GM10266 (cell line): ENCODE measurements at regions not wholly inside any gene's neighbourhood (a gene's known extent, or its start where the extent isn't known, plus 50 kb on each side); places are given as distances from the start of the nearest gene placed in this dataset.

Experiments used
- DNase-seq: peaks from one replicate; pipeline ENCODE4 v3.0.0; 2012; ENCODE audit errors: extremely low spot score
- CTCF ChIP-seq: IDR thresholded peaks from 2 replicates; pipeline ENCODE4 v1.5.1; 2012; ENCODE audit warnings: mild to moderate bottlenecking, low read depth; ENCODE audit not compliant: control insufficient read depth, insufficient read depth; ENCODE audit errors: missing control alignments

DNA sequence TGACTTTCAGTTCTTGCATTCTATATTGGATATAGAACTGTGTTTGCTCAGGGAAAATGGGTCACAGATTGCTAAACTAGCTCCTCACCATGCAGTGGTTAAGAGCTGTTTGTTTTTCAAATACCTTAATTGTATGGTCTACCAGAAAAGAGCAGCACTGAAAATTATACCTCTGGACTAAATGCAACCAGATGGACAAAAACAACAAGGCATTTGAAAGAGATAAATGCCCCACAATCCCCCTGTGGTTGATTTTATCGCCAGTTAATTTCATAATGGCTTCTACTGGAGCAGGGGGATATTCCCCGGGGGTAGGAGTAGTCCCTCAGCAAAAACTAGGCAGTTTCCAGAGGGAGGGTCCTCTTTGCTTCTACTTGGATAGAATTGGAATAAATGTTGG lies 267.9 kb upstream of the TNP1 start:
- no peak for TF ChIP-seq CTCF

GRCh38 chr2:217125014-217125413 lies 265.1 kb upstream of the TNP1 start:
- TF ChIP-seq CTCF = no peak
- no peak for DNase-seq

More for the DNA sequence above, 267.9 kb upstream of the TNP1 start:
- no peak for DNase-seq

DNA sequence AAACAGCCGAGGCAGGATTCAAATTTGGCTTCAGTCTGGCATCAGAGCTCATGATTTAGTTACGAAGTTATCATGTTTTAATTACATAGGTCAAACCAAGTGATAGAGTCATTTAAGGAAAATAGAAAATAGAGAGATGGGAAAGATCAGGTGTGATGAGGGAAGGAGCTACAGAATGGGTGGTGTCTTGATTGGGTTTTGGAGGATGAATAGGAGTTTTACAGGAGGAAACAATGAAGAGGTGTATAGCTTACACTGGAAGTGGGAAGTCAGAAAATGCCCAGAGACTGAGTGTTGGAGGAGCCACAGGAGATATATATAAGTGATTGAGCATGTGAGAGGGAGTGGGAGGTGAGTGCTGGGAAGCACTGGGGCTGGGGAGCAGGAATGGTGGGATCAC lies 264.2 kb upstream of the TNP1 start:
- no peak for TF ChIP-seq CTCF
- no peak for DNase-seq

DNA sequence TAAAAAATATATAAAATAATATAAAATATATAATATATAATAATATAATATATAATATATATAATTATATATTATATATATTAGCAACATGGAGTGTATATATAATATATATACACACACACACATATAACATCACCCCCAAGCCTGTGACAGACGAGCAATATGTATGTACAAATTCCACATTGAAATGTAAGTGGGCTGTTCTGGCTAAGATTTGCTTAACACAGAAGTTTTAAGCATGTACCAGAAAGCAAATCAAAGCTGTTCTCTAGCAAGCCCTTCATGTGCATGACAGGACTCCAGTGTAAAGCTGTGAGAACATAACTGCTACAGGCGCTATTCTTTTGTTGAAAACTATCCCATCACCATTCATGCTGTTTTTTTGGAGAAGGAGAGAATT lies 261.7 kb upstream of the TNP1 start:
- TF ChIP-seq CTCF = no peak
- DNase-seq = no peak

DNA sequence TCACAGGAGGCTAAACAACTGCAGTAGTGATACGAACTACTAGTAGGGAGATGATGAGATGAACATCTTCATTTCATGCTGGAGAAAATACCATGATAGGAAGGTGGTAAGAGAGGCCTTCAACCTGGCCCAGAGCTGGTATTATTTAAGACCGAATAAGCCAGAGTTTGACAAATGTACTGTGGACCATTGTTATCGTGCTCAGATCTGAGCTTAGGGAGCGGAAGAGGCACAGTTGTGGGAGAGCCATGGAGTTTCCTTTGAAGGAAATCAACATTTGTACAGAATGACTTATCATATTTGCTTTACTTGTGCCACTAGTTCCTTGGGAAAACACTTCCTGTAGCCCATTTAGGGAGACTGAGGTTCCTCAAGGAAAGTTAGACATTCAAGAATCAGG lies 260.6 kb upstream of the TNP1 start:
- no peak for DNase-seq
- TF ChIP-seq CTCF = no peak

DNA sequence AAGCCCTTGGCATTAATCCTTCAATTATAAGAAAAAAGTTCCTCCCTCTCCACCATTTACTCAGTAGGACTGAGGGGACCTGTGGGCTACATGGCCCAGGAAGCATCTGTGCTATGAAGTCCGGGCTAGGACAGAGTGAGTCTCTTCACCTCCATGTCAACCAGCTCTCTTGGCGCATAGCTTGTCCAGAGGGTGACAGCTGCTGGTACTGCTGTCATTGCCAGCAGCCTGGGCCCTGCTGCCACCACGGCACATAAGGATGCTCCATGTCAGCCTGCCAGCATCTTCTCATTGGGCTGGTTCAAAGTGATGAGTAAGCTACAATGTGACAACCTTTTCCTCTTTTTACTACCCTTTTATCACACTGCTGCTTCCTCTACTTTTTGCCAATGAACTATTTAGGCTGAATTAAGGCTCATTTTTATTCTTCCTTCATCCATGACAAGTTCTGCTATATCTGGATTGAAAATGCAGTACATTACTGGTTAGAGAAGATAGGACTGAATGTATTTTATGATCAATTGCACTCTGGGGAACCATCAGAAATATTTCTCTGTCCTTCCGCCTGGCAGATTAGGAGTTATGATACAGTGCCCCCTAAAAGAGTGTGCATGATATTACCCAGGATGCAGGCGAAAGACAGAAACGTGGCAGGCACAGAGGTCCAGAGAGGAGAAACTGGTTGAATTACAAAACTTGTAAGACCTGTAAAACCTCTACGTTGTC lies 258.9 kb upstream of the TNP1 start:
- no peak for TF ChIP-seq CTCF
- no peak for DNase-seq

DNA sequence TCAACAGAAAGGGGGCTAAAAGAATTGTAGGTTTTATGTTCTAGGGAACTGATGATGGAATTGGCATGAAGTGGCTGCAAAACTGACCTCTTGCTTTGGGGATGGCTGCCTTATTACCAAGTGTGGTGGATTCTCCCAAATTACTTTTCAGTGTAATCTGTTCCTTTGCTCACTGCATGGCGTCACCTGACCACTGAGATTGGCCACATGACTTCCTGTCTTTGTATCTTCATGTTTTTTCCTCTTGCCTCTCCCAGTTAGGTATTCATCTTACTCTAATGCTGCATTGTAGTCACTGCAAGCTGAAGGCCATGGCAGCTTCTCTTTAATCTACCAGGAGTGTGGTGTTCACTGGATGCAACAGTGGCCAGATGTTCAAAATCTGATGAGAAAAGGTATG lies 257.7 kb upstream of the TNP1 start:
- no peak for DNase-seq
- no peak for TF ChIP-seq CTCF
